ENCODE measurements at regions not wholly inside any gene's neighbourhood (a gene's known extent, or its start where the extent isn't known, plus 50 kb on each side); places are given as distances from the start of the nearest gene placed in this dataset.
"Not testable (repeated sequence)": the region's sequence is repeated elsewhere in the genome, so short reads cannot be mapped to it uniquely, and the experiment has no call there.

DNA sequence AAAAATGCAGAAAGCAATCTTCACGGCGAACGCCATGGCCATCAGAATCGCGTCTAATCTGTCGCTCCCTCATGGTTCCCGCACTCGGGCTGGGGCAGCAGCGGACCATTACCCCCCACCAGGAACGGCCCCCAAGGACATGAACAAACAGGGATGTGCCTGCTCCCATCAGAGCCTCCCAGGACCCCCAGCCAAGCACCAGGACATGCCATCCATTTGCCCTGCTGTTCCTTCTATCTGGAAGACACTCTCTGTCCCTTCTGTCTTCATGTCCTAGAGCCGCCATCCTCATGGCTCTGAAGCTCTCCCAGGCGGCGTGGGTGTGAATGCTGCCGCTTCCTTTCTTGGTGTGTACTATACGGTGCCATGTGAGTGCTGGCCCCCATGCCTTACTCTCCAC lies 371.8 kb downstream of the BCL11B start:
- in situ Hi-C loops (cut with HindIII; ENCODE audit: low sequenced_read_pairs), result no loop called here

DNA sequence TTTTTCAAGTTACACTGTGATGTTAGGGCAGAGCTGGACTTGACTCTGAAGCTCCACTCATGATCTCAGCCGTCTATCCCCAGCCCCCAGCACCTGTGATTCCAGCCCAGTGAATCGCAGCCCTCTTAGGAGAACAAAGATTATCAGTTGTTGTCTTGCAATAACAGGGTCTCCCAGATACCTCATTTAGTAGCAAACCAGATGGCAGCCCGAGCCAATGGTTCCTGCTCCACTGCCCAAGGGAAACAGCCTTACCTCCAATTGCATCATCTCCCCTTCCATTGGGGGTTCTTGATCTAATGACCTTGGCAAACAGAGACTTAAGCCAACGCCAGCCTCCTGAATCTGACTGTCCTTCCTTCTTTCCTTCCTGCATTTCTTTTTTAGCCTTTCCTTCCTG lies 371.2 kb downstream of the BCL11B start:
- in situ Hi-C loops (cut with HindIII; ENCODE audit: low sequenced_read_pairs), result no loop called here

- in situ Hi-C loops (cut with HindIII; ENCODE audit: low sequenced_read_pairs), result no loop called here
Observed at GRCh38 chr14:98901511-98902205, 370.3 kb downstream of the BCL11B start.

GRCh38 chr14:98903371-98903770 lies 368.6 kb downstream of the BCL11B start:
- in situ Hi-C loops (cut with HindIII; ENCODE audit: low sequenced_read_pairs), result no loop called here

- in situ Hi-C loops (cut with HindIII; ENCODE audit: low sequenced_read_pairs), result no loop called here
Observed at GRCh38 chr14:98904677-98905076, 367.3 kb downstream of the BCL11B start.

- in situ Hi-C loops (cut with HindIII; ENCODE audit: low sequenced_read_pairs), result no loop called here
Observed at GRCh38 chr14:98906123-98906995, 365.6 kb downstream of the BCL11B start.

- in situ Hi-C loops (cut with HindIII; ENCODE audit: low sequenced_read_pairs), result no loop called here
Observed at GRCh38 chr14:98907271-98907670, 364.7 kb downstream of the BCL11B start.

DNA sequence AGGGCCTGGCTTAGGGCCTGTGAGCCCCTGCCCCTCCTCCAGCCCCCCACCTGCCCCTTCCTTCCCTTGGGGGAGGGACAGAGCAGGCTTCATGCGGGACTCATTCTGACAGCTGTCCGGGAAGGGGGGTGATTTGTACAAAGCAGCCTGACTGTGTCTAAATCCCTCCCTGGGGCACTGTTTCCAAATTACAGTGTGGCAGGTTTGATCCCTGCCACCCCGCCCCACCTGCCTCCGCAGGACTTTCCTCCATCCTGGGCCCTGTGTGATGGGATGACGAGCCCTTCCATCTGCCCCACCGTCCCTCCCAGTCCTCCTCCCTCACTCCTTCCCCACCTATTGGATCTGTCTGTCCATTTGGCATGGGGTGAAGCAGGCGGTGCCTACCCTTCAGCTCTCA lies 363.9 kb downstream of the BCL11B start:
- in situ Hi-C loops (cut with HindIII; ENCODE audit: low sequenced_read_pairs), result no loop called here

GRCh38 chr14:98909251-98909944 lies 362.6 kb downstream of the BCL11B start:
- in situ Hi-C loops (cut with HindIII; ENCODE audit: low sequenced_read_pairs), result no loop called here

- in situ Hi-C loops (cut with HindIII; ENCODE audit: low sequenced_read_pairs), result no loop called here
Observed at GRCh38 chr14:98910061-98910460, 361.9 kb downstream of the BCL11B start.

DNA sequence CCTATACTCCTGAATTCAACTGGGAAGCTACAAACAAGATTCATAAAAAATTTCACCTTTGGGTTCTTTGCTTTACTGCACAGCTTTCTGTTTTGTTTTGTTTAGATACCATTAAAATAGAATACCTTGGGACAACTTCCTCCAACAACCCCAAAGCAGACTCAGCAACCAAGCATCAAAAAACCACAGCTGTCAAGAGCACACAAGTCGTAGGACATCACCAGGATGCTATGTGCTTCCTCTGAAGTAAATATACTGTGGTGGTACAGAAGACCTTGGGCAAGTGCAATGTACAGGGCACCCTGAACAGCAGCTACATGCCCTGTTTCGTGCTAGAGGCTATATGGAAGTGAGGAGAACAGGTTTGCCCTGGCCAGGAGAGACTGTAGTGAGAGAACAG lies 359.3 kb downstream of the BCL11B start:
- in situ Hi-C loops (cut with HindIII; ENCODE audit: low sequenced_read_pairs), result no loop called here

- in situ Hi-C loops (cut with HindIII; ENCODE audit: low sequenced_read_pairs), result no loop called here
Observed at GRCh38 chr14:98913967-98914650, 357.9 kb downstream of the BCL11B start.

GRCh38 chr14:98914942-98915341 lies 357.1 kb downstream of the BCL11B start:
- in situ Hi-C loops (cut with HindIII; ENCODE audit: low sequenced_read_pairs), result no loop called here

GRCh38 chr14:98915625-98916024 lies 356.4 kb downstream of the BCL11B start:
- in situ Hi-C loops (cut with HindIII; ENCODE audit: low sequenced_read_pairs), result no loop called here

- in situ Hi-C loops (cut with HindIII; ENCODE audit: low sequenced_read_pairs), result no loop called here
Observed at GRCh38 chr14:98916036-98916435, 356.0 kb downstream of the BCL11B start.

- in situ Hi-C loops (cut with HindIII; ENCODE audit: low sequenced_read_pairs), result no loop called here
Observed at GRCh38 chr14:98916476-98916875, 355.5 kb downstream of the BCL11B start.

- in situ Hi-C loops (cut with HindIII; ENCODE audit: low sequenced_read_pairs), result no loop called here
Observed at GRCh38 chr14:98919434-98919833, 352.6 kb downstream of the BCL11B start.

GRCh38 chr14:98921306-98921705 lies 350.7 kb downstream of the BCL11B start:
- in situ Hi-C loops (cut with HindIII; ENCODE audit: low sequenced_read_pairs), result not testable (repeated sequence)

DNA sequence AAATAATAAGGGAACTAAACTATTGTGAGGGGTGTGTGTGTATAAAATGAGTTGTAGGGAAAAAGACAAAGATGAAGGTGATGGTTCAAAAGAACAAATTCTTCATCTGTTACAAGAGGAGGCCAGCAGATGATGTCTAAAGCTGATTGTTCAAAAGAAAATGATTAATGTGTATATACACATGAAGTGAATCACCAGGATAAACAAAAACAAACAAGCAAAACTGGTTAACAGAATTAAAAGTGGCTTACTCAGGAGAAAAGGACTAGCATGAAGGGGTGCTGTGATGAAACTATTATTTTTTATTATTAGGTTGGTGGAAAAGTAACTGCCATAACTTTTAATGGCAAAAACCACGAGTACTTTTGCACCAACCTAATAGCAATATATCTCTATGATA lies 348.4 kb downstream of the BCL11B start:
- in situ Hi-C loops (cut with HindIII; ENCODE audit: low sequenced_read_pairs), result no loop called here

GRCh38 chr14:98924046-98924445 lies 348.0 kb downstream of the BCL11B start:
- in situ Hi-C loops (cut with HindIII; ENCODE audit: low sequenced_read_pairs), result no loop called here
